DOHH2 (cell line): ENCODE measurements at regions not wholly inside any gene's neighbourhood (a gene's known extent, or its start where the extent isn't known, plus 50 kb on each side); places are given as distances from the start of the nearest gene placed in this dataset.

Experiments used
- H3F3A ChIP-seq: fragments of 200-600 bp; sonication (generic), shearing (Covaris generic); 2 replicates; pipeline ENCODE4 v1.6.0; 2016; ENCODE audit warnings: antibody characterized with exemption, mild to moderate bottlenecking; ENCODE audit not compliant: control insufficient read depth, insufficient read depth
- H3K27ac ChIP-seq: fragments of 200-600 bp; sonication (generic); 2 replicates; pipeline ENCODE4 v1.5.1; 2014; ENCODE audit warnings: low read depth, mild to moderate bottlenecking, low read length, moderate library complexity
- H3K27me3 ChIP-seq: fragments of 200-600 bp; sonication (generic); 2 replicates; pipeline ENCODE4 v1.6.1; 2014; ENCODE audit warnings: mild to moderate bottlenecking, low read length, mixed read lengths; ENCODE audit not compliant: control insufficient read depth
- H3K36me3 ChIP-seq: fragments of 200-600 bp; sonication (generic); 2 replicates; pipeline ENCODE4 v1.6.1; 2014; ENCODE audit warnings: mild to moderate bottlenecking, low read length, moderate library complexity, mixed read lengths; ENCODE audit not compliant: control insufficient read depth
- H3K4me1 ChIP-seq: fragments of 200-600 bp; sonication (generic); 2 replicates; pipeline ENCODE4 v1.6.1; 2014; ENCODE audit warnings: mild to moderate bottlenecking, low read length, mixed read lengths; ENCODE audit not compliant: control insufficient read depth
- H3K4me2 ChIP-seq: fragments of 200-600 bp; sonication (generic); 2 replicates; pipeline ENCODE4 v1.6.0; 2014; ENCODE audit warnings: mild to moderate bottlenecking, low read length, moderate library complexity
- H3K4me3 ChIP-seq: fragments of 200-600 bp; sonication (generic); 2 replicates; pipeline ENCODE4 v1.5.1; 2014; ENCODE audit warnings: mild to moderate bottlenecking, low read length, mixed read lengths
- H3K79me2 ChIP-seq: fragments of 200-600 bp; sonication (generic); 2 replicates; pipeline ENCODE4 v1.6.1; 2014; ENCODE audit warnings: mild to moderate bottlenecking, low read length, mixed read lengths; ENCODE audit not compliant: control insufficient read depth
- H3K9me2 ChIP-seq: fragments of 200-600 bp; sonication (generic); replicated peaks from 2 replicates; pipeline ENCODE4 v1.6.1; 2014; ENCODE audit warnings: mild to moderate bottlenecking, low read length, mixed read lengths; ENCODE audit not compliant: control insufficient read depth
- H3K9me3 ChIP-seq: fragments of 200-600 bp; sonication (generic); 2 replicates; pipeline ENCODE4 v1.6.1; 2014; ENCODE audit warnings: antibody characterized with exemption, low read length, mixed read lengths; ENCODE audit not compliant: control insufficient read depth, insufficient read depth
- H4K20me1 ChIP-seq: fragments of 200-600 bp; sonication (generic); 2 replicates; pipeline ENCODE4 v1.6.0; 2014; ENCODE audit warnings: low read depth, mild to moderate bottlenecking, antibody characterized with exemption, low read length, moderate library complexity; ENCODE audit not compliant: control insufficient read depth, insufficient read depth
- EZH2phosphoT487 ChIP-seq: fragments of 200-600 bp; sonication (generic); IDR thresholded peaks from 2 replicates; pipeline ENCODE4 v1.6.1; 2017; ENCODE audit warnings: borderline replicate concordance, mild to moderate bottlenecking, antibody characterized with exemption, low read length, moderate library complexity, mixed read lengths
- TF ChIP-seq, protein P1 (sequence below): fragments of 200-600 bp; sonication (generic); IDR thresholded peaks from one replicate; pipeline ENCODE4 v1.5.1; 2014; ENCODE audit warnings: antibody characterized with exemption, mild to moderate bottlenecking, low read depth, low read length; ENCODE audit not compliant: poor library complexity, severe bottlenecking

DNA sequence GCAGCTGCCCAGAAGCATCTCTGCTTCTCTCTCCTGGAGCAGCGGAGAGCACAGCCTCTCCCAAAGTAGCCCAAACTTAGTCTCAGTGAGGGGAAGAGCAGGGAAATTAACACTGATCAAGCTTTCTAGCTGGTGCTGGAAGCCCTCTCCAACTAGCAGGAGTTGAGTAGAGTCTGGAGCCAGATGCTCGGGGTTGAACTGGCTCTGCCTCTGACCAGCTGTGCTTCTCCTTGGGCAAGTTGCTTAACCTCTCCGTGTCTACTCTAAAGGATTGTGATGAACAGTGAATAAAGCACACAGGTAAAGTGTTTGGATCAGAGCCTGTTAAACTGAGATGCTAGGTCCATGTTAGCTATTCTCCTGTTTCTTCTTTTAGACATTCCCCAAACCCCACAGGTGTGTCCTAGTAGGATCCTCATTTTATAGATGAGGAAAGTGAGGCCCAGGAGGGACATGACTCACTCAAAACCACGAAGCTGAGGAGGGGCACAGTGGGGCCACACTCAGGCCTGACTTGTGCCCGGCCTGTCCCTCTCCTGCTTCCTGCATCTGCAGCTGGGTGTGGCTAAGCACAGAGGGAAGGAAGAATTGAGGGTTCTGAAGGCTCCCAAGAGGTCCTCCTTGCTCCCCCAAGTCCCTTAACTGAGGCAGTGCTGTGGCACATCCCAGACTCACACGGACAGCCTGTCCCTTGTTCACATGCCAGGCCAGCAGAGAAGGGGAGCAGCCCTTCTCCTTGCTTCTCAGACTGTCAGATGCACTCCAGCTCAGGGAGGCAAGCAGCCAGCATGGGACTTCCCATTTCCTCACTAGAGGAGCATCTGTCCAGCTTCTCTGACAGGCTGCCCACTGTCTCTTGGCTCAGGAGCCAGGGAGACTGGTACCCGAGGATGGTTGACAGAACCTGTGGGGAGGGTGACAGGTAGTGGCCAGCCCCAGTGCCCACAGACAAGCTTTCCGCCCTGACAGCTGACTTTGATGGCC lies 152.0 kb upstream of the IGSF21 start:
- no peak overlapping the region for H3K27ac ChIP-seq
- no peak overlapping the region for H3K4me2 ChIP-seq
- no peaks in the 10 kb centered on the region for H3K79me2 ChIP-seq
- H4K20me1 ChIP-seq, result no peaks in the 10 kb centered on the region
- H3K9me2 ChIP-seq, result no peaks in the 10 kb centered on the region
- no peaks in the 10 kb centered on the region for H3K36me3 ChIP-seq
- no peaks in the 10 kb centered on the region for H3K4me1 ChIP-seq
- no peaks in the 10 kb centered on the region for H3K9me3 ChIP-seq
- H3F3A ChIP-seq, result no peaks in the 10 kb centered on the region
- TF ChIP-seq, protein P1, sequence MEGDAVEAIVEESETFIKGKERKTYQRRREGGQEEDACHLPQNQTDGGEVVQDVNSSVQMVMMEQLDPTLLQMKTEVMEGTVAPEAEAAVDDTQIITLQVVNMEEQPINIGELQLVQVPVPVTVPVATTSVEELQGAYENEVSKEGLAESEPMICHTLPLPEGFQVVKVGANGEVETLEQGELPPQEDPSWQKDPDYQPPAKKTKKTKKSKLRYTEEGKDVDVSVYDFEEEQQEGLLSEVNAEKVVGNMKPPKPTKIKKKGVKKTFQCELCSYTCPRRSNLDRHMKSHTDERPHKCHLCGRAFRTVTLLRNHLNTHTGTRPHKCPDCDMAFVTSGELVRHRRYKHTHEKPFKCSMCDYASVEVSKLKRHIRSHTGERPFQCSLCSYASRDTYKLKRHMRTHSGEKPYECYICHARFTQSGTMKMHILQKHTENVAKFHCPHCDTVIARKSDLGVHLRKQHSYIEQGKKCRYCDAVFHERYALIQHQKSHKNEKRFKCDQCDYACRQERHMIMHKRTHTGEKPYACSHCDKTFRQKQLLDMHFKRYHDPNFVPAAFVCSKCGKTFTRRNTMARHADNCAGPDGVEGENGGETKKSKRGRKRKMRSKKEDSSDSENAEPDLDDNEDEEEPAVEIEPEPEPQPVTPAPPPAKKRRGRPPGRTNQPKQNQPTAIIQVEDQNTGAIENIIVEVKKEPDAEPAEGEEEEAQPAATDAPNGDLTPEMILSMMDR, result no peak
- no peak for TF ChIP-seq EZH2phosphoT487
- no peak overlapping the region for H3K4me3 ChIP-seq
- H3K27me3 ChIP-seq, result no peaks in the 10 kb centered on the region

DNA sequence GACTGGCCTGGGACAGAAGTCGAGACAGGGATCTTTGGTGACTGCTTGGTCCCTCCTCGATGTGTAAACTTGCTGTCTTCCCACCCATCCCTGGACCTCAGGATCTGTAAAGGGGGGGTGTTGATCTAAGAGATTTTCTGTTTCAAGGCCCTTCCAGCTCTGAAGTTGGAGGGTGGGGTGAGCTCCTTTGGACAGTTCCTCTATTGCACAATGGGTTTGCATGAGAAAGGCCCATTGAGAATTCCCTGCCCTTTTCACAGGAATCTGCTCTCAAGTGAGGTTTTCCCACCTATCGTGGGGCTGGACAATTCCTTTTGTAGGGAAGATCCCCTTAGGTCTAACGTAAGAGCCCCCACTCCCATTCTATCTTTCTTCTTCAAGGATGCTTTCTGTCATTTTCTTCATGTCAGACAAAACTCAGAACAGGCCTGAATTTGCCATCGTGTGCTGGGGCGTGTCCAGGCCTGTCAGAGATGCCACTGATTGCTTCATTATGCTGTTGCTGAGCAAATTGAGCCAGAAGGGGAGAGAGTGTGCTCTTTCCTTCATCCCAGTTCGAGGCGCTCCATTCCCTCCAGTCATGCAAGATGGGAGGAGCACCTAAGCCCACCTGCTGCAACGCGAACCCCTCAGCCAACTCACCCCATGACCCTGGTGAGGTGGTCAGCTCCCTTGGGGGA lies 149.9 kb upstream of the IGSF21 start:
- H3K4me3 ChIP-seq, result no peak overlapping the region
- H3K27me3 ChIP-seq, result no peaks in the 10 kb centered on the region

DNA sequence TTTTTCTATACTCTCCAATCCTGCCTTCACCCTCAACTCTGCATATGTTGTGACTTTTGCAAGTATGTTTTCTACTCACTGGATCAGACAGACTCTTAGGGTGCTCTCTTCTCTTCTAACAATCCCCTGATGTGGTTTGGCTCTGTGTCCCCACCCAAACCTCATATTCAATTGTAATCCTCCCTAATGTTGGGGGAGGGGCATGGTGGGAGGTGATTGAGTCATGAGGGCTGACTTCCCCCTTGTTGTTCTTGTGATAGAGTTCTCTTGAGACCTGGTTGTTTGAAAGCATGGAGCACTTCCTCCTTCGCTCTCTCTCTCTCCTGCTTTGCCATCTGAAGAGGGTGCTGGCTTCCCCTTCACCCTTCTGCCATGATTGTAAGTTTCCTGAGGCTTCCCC lies 148.9 kb upstream of the IGSF21 start:
- Histone ChIP-seq H3K4me3 (no peak overlapping the region), H3K4me1 (no peaks in the 10 kb centered on the region), H3K79me2 (no peaks in the 10 kb centered on the region), H4K20me1 (no peaks in the 10 kb centered on the region), H3K9me3 (no peaks in the 10 kb centered on the region), H3K4me2 (no peak overlapping the region), H3K27me3 (no peaks in the 10 kb centered on the region), H3K36me3 (no peaks in the 10 kb centered on the region), H3K27ac (no peak overlapping the region), H3K9me2 (no peaks in the 10 kb centered on the region), H3F3A (no peaks in the 10 kb centered on the region)
- TF ChIP-seq, protein P1, result no peak
- no peak for TF ChIP-seq EZH2phosphoT487

More for the DNA sequence above, 149.9 kb upstream of the IGSF21 start:
- Histone ChIP-seq H3K9me3 (no peaks in the 10 kb centered on the region), H3K4me1 (no peaks in the 10 kb centered on the region), H3K9me2 (no peaks in the 10 kb centered on the region), H3K4me2 (no peak overlapping the region), H3K27ac (no peak overlapping the region), H3K79me2 (no peaks in the 10 kb centered on the region), H3K36me3 (no peaks in the 10 kb centered on the region), H3F3A (no peaks in the 10 kb centered on the region), H4K20me1 (no peaks in the 10 kb centered on the region)
- TF ChIP-seq EZH2phosphoT487, result no peak
- TF ChIP-seq, protein P1, result no peak
